Muscle layer of colon (tissue), 2 donors: ENCODE measurements at regions not wholly inside any gene's neighbourhood (a gene's known extent, or its start where the extent isn't known, plus 50 kb on each side); places are given as distances from the start of the nearest gene placed in this dataset.

Source experiments
- H3K27ac ChIP-seq: one replicate; pipeline ENCODE4 v1.7.0; 2013; ENCODE audit warnings: low read depth, mild to moderate bottlenecking, low read length, moderate library complexity
- H3K27me3 ChIP-seq, 2 donors: one replicate each; pipeline ENCODE4 v1.7.0; 2013; ENCODE audit warnings: low read length in 2 of 2, mild to moderate bottlenecking in 2 of 2; ENCODE audit not compliant: insufficient read depth in 2 of 2, control insufficient read depth in 1 of 2
- H3K36me3 ChIP-seq: one replicate; pipeline ENCODE4 v1.7.0; 2013; ENCODE audit warnings: mild to moderate bottlenecking, low read length; ENCODE audit not compliant: insufficient read depth
- H3K4me1 ChIP-seq: one replicate; pipeline ENCODE4 v1.7.0; 2013; ENCODE audit warnings: mild to moderate bottlenecking, low read length; ENCODE audit not compliant: insufficient read depth
- H3K4me3 ChIP-seq, 2 donors: one replicate each; pipeline ENCODE4 v1.7.0; 2013; ENCODE audit warnings: low read length in 2 of 2, low read depth in 1 of 2, mild to moderate bottlenecking in 1 of 2, moderate library complexity in 1 of 2
- H3K9ac ChIP-seq: one replicate; pipeline ENCODE4 v1.7.0; 2013; ENCODE audit warnings: low read length
- H3K9me3 ChIP-seq: one replicate; pipeline ENCODE4 v1.7.0; 2013; ENCODE audit warnings: mild to moderate bottlenecking, low read length
- donor health status: abdominal sarcoma.
- donor health status: Adenocarcinoma of cecum.

DNA sequence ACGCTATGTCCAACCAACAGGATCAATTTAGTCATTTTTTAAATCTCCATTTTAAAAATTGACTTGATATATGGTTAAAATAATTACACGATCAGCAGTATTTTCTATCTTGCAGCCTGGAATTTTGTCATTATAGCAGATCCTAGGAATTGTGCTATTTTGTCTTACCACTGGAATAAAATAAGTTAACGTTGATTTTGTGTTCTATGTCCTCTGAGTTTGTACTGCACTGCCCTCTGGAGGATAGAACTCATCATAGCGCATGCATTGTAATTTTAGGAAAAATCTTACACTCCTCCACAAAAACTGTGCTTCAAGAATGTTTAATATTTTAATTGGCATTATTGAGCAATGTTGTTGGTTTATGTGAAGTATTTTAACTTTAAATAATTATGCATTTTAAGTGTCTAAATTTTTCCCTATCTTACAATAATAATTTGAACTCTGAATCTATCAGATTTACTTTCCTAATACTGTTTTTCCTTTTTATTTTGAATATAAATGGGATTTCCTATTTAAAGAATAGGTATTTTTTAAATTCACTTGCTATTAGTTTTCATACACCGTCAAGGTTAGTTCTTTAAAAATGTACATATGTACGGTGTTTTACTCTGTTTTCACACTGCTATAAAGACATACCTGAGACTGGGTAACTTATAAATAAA is 220.1 kb downstream of the PPP1R3A start:
- no peaks in the 10 kb centered on the region for H3K9me3 ChIP-seq
- no peaks in the 10 kb centered on the region for H3K36me3 ChIP-seq
- no peak overlapping the region for H3K4me3 ChIP-seq
- no peak overlapping the region for H3K27ac ChIP-seq
- H3K4me1 ChIP-seq = no peaks in the 10 kb centered on the region
- H3K27me3 ChIP-seq = no peaks in the 10 kb centered on the region
- no peak overlapping the region for H3K9ac ChIP-seq

DNA sequence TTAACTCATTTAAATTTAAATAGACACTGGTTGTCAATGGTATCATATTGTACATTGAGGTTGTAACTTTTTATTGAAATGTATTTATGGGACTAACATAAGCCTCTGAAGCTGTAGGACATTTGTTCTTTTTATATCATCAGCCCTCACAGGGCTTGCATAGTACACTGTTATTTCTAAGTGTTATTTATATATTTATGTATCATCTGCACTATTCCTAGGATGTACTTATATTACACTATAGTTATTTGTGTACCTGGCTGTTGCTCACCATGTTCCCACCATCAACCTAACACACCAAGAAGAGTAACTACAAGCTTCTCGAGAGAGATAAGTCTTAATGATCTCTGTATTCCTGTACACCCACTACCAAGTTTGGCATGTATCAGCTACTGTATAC is 224.7 kb downstream of the PPP1R3A start:
- Histone ChIP-seq H3K9me3 (no peaks in the 10 kb centered on the region), H3K27ac (no peak overlapping the region), H3K4me3 (no peak overlapping the region), H3K9ac (no peak overlapping the region), H3K27me3 (no peaks in the 10 kb centered on the region), H3K4me1 (no peaks in the 10 kb centered on the region), H3K36me3 (no peaks in the 10 kb centered on the region)

DNA sequence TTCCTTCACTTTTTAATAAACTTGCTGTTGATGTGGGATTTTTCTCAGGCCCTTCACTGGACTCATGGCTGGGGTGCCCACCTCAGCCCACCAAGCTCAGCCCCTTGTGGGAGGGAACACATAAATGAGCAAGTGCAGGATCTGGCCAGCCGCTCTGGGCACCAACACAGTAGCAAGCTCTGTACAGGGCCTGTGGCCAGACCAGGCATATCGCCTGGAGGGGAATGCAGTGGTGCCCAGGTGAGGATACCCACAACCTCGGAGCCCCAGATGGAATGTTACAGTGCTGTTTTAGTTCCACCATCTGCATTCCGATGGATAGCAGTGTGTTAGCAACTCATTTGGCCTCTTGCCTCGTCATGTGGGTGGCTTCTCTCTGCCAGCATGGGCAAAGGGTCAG is 234.6 kb downstream of the PPP1R3A start:
- H3K4me3 ChIP-seq = no peak overlapping the region
- no peaks in the 10 kb centered on the region for H3K36me3 ChIP-seq
- H3K4me1 ChIP-seq = no peaks in the 10 kb centered on the region
- H3K27ac ChIP-seq = no peak overlapping the region
- H3K27me3 ChIP-seq = no peaks in the 10 kb centered on the region
- no peak overlapping the region for H3K9ac ChIP-seq
- H3K9me3 ChIP-seq = no peaks in the 10 kb centered on the region

DNA sequence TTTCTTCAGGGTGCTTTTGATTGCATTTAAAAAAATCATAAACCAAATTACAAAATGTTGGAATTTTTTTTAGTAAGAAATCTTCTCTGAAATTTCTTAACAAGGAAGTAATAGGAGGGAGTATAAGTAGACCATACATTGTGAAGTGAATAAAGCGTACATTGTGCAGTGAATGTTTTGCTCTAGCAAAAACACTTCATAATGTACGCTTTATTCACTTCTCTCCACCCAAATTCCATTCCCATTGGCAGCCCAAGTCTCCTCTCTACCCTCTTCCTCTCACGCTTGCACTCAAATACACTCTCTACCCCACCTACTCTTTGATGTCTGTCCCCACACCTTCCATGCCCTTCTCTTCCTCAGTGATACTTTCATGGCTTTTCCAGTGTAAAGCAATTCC is 241.0 kb downstream of the PPP1R3A start:
- Histone ChIP-seq H3K27ac (no peak overlapping the region), H3K27me3 (no peaks in the 10 kb centered on the region), H3K9me3 (no peaks in the 10 kb centered on the region)

DNA sequence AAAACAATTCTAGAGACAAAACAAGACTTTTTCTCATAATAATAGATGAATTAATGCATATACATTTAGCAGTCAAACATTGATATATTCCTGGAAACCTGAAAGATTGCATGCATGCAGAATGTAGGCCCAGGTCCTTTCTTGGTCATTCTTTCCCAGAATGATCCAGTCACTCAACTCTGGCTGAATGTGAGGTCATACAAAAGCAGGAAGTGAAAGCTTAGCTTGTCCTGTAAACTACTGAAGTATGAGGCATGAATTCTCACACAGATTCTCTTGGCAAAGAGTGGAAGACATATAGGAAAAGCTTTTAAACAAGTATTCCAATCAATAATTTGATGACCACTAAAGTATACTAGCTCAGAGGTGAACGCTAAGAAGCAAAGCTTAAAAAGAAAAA is 253.9 kb downstream of the PPP1R3A start:
- H3K36me3 ChIP-seq = no peaks in the 10 kb centered on the region
- no peaks in the 10 kb centered on the region for H3K4me1 ChIP-seq
- H3K9ac ChIP-seq = no peak overlapping the region
- H3K9me3 ChIP-seq = no peaks in the 10 kb centered on the region
- no peak overlapping the region for H3K27ac ChIP-seq
- H3K4me3 ChIP-seq = no peak overlapping the region
- no peaks in the 10 kb centered on the region for H3K27me3 ChIP-seq

More for the DNA sequence above, 241.0 kb downstream of the PPP1R3A start:
- Histone ChIP-seq H3K9ac (no peak overlapping the region), H3K36me3 (no peaks in the 10 kb centered on the region), H3K4me1 (no peaks in the 10 kb centered on the region), H3K4me3 (no peak overlapping the region)

DNA sequence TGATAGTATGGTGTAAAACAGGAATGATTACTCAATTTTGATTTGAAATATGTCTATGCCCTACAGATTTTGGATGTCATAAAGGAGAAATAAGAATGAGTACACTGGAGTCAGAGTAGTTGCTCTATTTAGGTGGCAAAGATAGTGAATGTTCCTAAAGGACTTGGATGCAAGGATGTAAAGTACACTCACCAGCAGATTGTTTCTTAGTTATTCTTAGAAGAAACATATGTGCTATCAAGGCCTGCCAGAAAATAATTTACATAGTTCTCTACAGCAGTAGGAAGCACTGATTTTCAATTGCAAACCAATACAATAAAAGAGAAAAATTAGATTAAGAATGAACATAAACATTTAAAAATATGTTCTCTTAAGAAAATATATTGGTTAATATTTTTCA is 259.4 kb downstream of the PPP1R3A start:
- no peaks in the 10 kb centered on the region for H3K4me1 ChIP-seq
- no peaks in the 10 kb centered on the region for H3K27me3 ChIP-seq
- no peaks in the 10 kb centered on the region for H3K36me3 ChIP-seq
- H3K9me3 ChIP-seq = no peaks in the 10 kb centered on the region
- H3K9ac ChIP-seq = no peak overlapping the region
- H3K4me3 ChIP-seq = no peak overlapping the region
- H3K27ac ChIP-seq = no peak overlapping the region

DNA sequence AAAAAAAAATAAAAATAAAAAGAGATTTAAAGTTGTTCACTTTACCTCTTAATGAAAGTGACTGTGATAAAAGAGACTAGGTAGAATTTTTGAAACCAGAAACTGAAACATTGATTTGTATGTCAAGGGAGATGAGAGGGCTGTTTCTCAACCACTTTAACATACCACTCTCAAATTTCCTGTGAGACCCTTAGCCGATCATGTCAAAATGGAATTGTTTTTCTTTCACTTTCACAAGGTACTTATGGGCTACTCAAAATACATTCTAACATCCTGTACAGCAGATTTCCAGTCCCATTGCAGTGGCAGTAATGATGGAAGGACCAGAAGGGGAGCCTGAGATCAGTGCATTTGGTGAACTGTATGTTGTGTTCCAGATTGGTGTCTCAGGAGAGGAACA is 261.2 kb downstream of the PPP1R3A start:
- Histone ChIP-seq H3K4me3 (no peak overlapping the region), H3K36me3 (no peaks in the 10 kb centered on the region), H3K27me3 (no peaks in the 10 kb centered on the region), H3K9ac (no peak overlapping the region), H3K27ac (no peak overlapping the region), H3K4me1 (no peaks in the 10 kb centered on the region), H3K9me3 (no peaks in the 10 kb centered on the region)

DNA sequence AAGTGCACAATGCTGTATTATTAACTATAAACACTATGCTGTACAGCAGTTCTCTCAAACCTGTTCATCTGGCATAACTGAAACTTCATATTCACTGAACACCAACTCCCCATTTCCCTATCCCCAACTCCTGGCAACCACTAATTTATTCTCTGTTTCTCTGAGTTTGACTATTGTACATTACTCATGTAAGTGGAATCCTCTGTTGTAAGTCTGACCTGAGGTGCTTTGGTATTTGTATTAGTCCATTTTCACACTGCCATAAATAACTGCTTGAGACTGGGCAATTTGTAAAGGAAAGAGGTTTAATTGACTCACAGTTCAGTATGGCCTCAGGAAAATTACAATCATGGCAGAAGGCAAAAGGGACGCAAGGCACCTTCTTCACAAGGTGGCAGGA is 266.3 kb downstream of the PPP1R3A start:
- peaks cover 3% of the 10 kb centered on the region for H3K4me1 ChIP-seq
- H3K9ac ChIP-seq = no peak overlapping the region
- H3K27me3 ChIP-seq = no peaks in the 10 kb centered on the region
- H3K27ac ChIP-seq = no peak overlapping the region
- H3K4me3 ChIP-seq = no peak overlapping the region
- no peaks in the 10 kb centered on the region for H3K36me3 ChIP-seq
- H3K9me3 ChIP-seq = no peaks in the 10 kb centered on the region

DNA sequence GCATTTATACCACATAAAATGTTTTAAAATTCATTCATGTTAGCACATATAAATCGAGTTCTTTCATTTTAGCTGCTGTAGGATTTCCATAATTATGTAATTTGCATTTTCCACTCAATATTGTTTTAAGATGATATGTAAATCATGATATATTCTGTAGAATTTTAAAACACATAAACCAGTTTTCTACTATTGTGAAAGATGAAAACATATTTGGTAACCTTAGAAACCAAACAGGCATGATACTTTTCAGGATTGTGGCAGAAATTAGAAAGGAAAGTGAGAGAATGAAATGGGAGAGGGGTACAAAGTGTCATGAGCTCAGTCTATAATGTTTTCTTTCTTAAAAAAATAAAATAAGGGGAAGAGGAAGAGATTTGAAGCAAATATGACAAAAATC is 269.3 kb downstream of the PPP1R3A start:
- Histone ChIP-seq H3K9me3 (no peaks in the 10 kb centered on the region), H3K4me3 (no peak overlapping the region), H3K27ac (no peak overlapping the region), H3K4me1 (peaks cover 3% of the 10 kb centered on the region), H3K9ac (no peak overlapping the region), H3K27me3 (no peaks in the 10 kb centered on the region), H3K36me3 (no peaks in the 10 kb centered on the region)

DNA sequence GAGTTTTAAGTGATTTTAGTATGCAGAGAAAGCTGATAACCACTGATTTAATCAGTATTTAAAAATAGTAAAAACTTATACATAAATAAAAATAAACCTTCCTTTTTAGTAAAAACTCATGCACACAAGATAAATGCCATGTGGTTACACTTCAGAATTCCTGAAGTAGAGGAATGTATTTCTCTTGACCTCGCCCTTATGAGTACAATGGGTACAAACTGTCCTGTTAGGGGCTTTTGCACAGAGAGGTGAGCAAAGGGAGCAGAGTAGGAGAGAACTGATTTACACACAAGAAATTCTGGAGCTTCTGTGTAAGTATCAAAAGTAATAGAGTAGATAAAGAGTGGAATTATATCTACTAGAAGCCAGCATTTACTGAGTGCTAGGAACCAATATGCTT is 279.6 kb downstream of the PPP1R3A start:
- H3K36me3 ChIP-seq = no peaks in the 10 kb centered on the region
- H3K27ac ChIP-seq = no peak overlapping the region
- no peaks in the 10 kb centered on the region for H3K27me3 ChIP-seq
- no peaks in the 10 kb centered on the region for H3K4me1 ChIP-seq
- no peak overlapping the region for H3K4me3 ChIP-seq
- H3K9ac ChIP-seq = no peak overlapping the region
- no peaks in the 10 kb centered on the region for H3K9me3 ChIP-seq

DNA sequence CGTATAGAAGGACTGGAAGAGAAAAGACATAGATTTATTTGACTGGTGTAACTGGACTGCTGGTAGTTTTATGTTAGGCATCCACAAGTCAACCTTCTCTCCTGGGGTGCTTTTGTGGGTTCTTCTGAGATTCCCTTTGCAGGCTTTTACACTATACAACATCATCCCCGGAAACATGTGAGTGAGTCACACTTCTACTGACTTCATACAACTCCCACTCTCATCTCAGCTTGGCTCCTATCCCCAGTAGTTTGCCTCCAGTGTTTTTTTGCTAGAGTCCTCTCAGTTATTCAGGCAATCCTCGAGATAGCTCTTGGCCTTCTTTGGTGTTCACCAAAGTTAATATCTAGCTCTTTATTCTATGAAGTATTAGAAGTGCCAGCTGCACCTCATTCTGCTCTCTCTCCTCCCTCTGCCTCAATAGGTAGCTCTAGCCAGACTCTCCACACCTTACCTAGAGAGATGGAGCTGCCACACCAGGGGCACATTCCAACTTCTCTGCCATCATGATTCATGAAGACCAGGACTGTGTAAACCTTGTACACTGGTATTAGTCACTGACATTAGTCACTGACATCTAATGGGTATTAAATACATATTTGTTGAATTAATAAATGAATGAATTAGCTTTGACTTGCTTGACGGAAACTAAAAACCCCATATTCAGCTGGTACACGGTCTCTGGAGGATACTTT is 281.9 kb downstream of the PPP1R3A start:
- no peaks in the 10 kb centered on the region for H3K4me1 ChIP-seq
- H3K36me3 ChIP-seq = no peaks in the 10 kb centered on the region
- no peak overlapping the region for H3K4me3 ChIP-seq
- no peak overlapping the region for H3K27ac ChIP-seq
- no peak overlapping the region for H3K9ac ChIP-seq
- H3K27me3 ChIP-seq = no peaks in the 10 kb centered on the region
- no peaks in the 10 kb centered on the region for H3K9me3 ChIP-seq

DNA sequence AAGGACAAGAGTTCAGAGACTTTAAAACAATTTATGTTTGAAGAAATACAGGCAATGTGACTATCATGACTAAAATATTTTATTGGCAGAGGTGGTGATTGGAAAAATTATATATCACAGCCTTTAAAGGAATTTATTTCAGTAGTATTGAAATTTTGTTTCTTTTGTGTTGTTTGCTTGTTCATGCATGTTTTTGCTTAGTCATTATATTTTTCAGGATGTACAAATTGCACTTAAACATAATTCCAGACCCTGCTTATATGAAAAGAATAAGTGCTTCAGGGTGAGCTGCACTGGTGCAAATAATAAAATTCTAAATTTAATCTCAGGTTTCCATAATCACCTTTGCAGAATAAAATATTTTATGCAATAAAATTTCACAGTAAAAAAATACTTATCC is 283.3 kb downstream of the PPP1R3A start:
- no peaks in the 10 kb centered on the region for H3K36me3 ChIP-seq
- no peaks in the 10 kb centered on the region for H3K9me3 ChIP-seq
- no peaks in the 10 kb centered on the region for H3K27me3 ChIP-seq
- no peak overlapping the region for H3K4me3 ChIP-seq
- no peaks in the 10 kb centered on the region for H3K4me1 ChIP-seq
- H3K9ac ChIP-seq = no peak overlapping the region
- H3K27ac ChIP-seq = no peak overlapping the region
